H1 (cell line): ENCODE measurements at regions not wholly inside any gene's neighbourhood (a gene's known extent, or its start where the extent isn't known, plus 50 kb on each side); places are given as distances from the start of the nearest gene placed in this dataset.

ENCODE experiments used
- CTCF ChIA-PET: fragments of 300-600 bp; sonication (Branson Sonifier 250); formaldehyde crosslinking; loops from one replicate; lab custom pipeline; 2021; ENCODE audit not compliant: partially characterized antibody; lab: Charles Lee
- POLR2A ChIA-PET: fragments of 300-600 bp; sonication (Branson Sonifier 250); formaldehyde crosslinking; loops from one replicate; lab custom pipeline; 2021; ENCODE audit warnings: inconsistent platforms; ENCODE audit not compliant: partially characterized antibody; lab: Charles Lee
- DNase-seq, 2 experiments: peaks; one replicate each; pipeline versions ENCODE4 v3.0.0 to v3.0.0-alpha.2; 2010 to 2022; ENCODE audit warnings: low spot score in 2 of 2, low read depth in 1 of 2, mixed read lengths in 1 of 2
- FAIRE-seq: peaks from 2 replicates; lab custom pipeline; 2011; peaks lifted over from hg19 to GRCh38; lab: Jason Lieb, UNC
- H2AFZ ChIP-seq: 2 replicates; pipeline ENCODE4 v1.8.1; 2012; ENCODE audit warnings: low read length, inconsistent platforms
- H2AK5ac ChIP-seq: 2 replicates; pipeline ENCODE4 v1.6.1; 2013; ENCODE audit warnings: low read depth, low read length
- H2BK120ac ChIP-seq: replicated peaks from 2 replicates; pipeline ENCODE3; 2013; ENCODE audit warnings: low read depth, low read length, inconsistent platforms
- H2BK12ac ChIP-seq: 2 replicates; pipeline ENCODE4 v1.6.1; 2013; ENCODE audit warnings: low read depth, low read length
- H2BK15ac ChIP-seq: 2 replicates; pipeline ENCODE4 v1.6.1; 2013; ENCODE audit warnings: low read length
- H2BK20ac ChIP-seq: 2 replicates; pipeline ENCODE4 v1.6.1; 2013; ENCODE audit warnings: low read length
- H2BK5ac ChIP-seq: 2 replicates; pipeline ENCODE4 v1.6.1; 2013; ENCODE audit warnings: low read depth, low read length
- H3K14ac ChIP-seq: 2 replicates; pipeline ENCODE4 v1.6.1; 2013; ENCODE audit warnings: inconsistent platforms; ENCODE audit not compliant: insufficient read length
- H3K18ac ChIP-seq: 2 replicates; pipeline ENCODE4 v1.6.1; 2013; ENCODE audit warnings: low read length; ENCODE audit errors: extremely low read depth
- H3K23ac ChIP-seq: 2 replicates; pipeline ENCODE4 v1.6.1; 2013; ENCODE audit warnings: inconsistent platforms; ENCODE audit not compliant: insufficient read length
- H3K23me2 ChIP-seq: 2 replicates; pipeline ENCODE4 v1.6.1; 2013; ENCODE audit warnings: low read depth, low read length
- H3K27ac ChIP-seq: 2 replicates; pipeline ENCODE4 v1.6.1; 2011; ENCODE audit warnings: low read depth, low read length, inconsistent platforms
- H3K27me3 ChIP-seq, 4 experiments: replicated peaks in 1 of 4; 1 replicate in 1 of 4; 2 replicates in 3 of 4; pipeline versions ENCODE4 v1.6.1 to v1.8.1; 2011 to 2013; ENCODE audit warnings: low read length in 3 of 4, mild to moderate bottlenecking in 3 of 4, inconsistent platforms in 2 of 4, mixed read lengths in 2 of 4, moderate library complexity in 1 of 4; ENCODE audit not compliant: control insufficient read depth in 3 of 4, insufficient read depth in 3 of 4; ENCODE audit errors: extremely low read depth in 1 of 4
- H3K36me3 ChIP-seq, 4 experiments: 2 replicates each; pipeline versions ENCODE4 v1.6.1 to v1.8.1; 2011 to 2013; ENCODE audit warnings: mild to moderate bottlenecking in 4 of 4, low read length in 3 of 4, moderate library complexity in 2 of 4, control low read depth in 1 of 4, inconsistent platforms in 1 of 4; ENCODE audit not compliant: insufficient read depth in 4 of 4, control insufficient read depth in 2 of 4
- H3K4ac ChIP-seq: replicated peaks from 2 replicates; pipeline ENCODE3; 2013; ENCODE audit warnings: low read length, low read depth, mixed read lengths, inconsistent platforms; ENCODE audit not compliant: insufficient read length
- H3K4me1 ChIP-seq, 4 experiments: replicated peaks in 1 of 4; 1 replicate in 1 of 4; 2 replicates in 3 of 4; pipeline versions ENCODE4 v1.6.1 to v1.8.1; 2011 to 2013; ENCODE audit warnings: low read length in 3 of 4, inconsistent platforms in 2 of 4, mixed read lengths in 1 of 4; ENCODE audit not compliant: insufficient read depth in 4 of 4, control insufficient read depth in 3 of 4
- H3K4me2 ChIP-seq, 2 experiments: 2 replicates each; pipeline versions ENCODE4 v1.6.1 to v1.8.1; 2011 to 2013; ENCODE audit warnings: low read depth in 2 of 2, low read length in 2 of 2, control low read depth in 1 of 2, inconsistent platforms in 1 of 2, mild to moderate bottlenecking in 1 of 2; ENCODE audit not compliant: insufficient read depth in 1 of 2
- H3K4me3 ChIP-seq, 4 experiments: fragments of 200-600, 300-600 bp in 1 of 4; sonication (generic), shearing (Covaris generic), sonication (Bioruptor Twin) in 1 of 4; 2 replicates each; pipeline versions ENCODE4 v1.5.1 to v1.8.1; 2011 to 2016; ENCODE audit warnings: low read length in 4 of 4, low read depth in 3 of 4, control low read depth in 2 of 4, inconsistent platforms in 2 of 4, mild to moderate bottlenecking in 2 of 4, mixed read lengths in 1 of 4, moderate library complexity in 1 of 4; ENCODE audit not compliant: insufficient read depth in 2 of 4; ENCODE audit errors: extremely low read depth in 1 of 4
- H3K56ac ChIP-seq: replicated peaks from 2 replicates; pipeline ENCODE3; 2013; ENCODE audit warnings: low read depth, mild to moderate bottlenecking, mixed read lengths, low read length, inconsistent platforms; ENCODE audit not compliant: insufficient read length
- H3K79me1 ChIP-seq: 2 replicates; pipeline ENCODE4 v1.6.1; 2013; ENCODE audit warnings: low read depth, low read length, control low read depth
- H3K79me2 ChIP-seq, 2 experiments: 2 replicates each; pipeline versions ENCODE4 v1.6.1 to v1.8.1; 2012 to 2013; ENCODE audit warnings: low read length in 2 of 2, mild to moderate bottlenecking in 2 of 2, inconsistent platforms in 1 of 2; ENCODE audit not compliant: insufficient read depth in 2 of 2, control insufficient read depth in 1 of 2
- H3K9ac ChIP-seq, 4 experiments: replicated peaks in 1 of 4; 1 replicate in 1 of 4; 2 replicates in 3 of 4; pipeline versions ENCODE4 v1.6.1 to v1.8.1; 2011 to 2013; ENCODE audit warnings: low read depth in 3 of 4, low read length in 3 of 4, control low read depth in 2 of 4, mild to moderate bottlenecking in 2 of 4, moderate library complexity in 2 of 4, inconsistent platforms in 1 of 4; ENCODE audit errors: extremely low read depth in 1 of 4
- H3K9me3 ChIP-seq, 2 experiments: 2 replicates each; pipeline versions ENCODE4 v1.6.1 to v1.8.1; 2012 to 2013; ENCODE audit warnings: mild to moderate bottlenecking in 2 of 2, moderate library complexity in 2 of 2, control low read depth in 1 of 2, inconsistent platforms in 1 of 2, low read depth in 1 of 2, low read length in 1 of 2, mixed read lengths in 1 of 2; ENCODE audit not compliant: insufficient read depth in 2 of 2
- H4K20me1 ChIP-seq, 2 experiments: replicated peaks in 1 of 2; 2 replicates each; pipeline versions ENCODE3 to v1.8.1; 2011 to 2013; ENCODE audit warnings: inconsistent platforms in 2 of 2, low read length in 2 of 2, mild to moderate bottlenecking in 1 of 2; ENCODE audit not compliant: insufficient read depth in 2 of 2, control insufficient read depth in 1 of 2
- H4K5ac ChIP-seq: 2 replicates; pipeline ENCODE4 v1.6.1; 2013; ENCODE audit warnings: low read length, low read depth, mixed read lengths, inconsistent platforms; ENCODE audit not compliant: insufficient read length
- H4K8ac ChIP-seq: 2 replicates; pipeline ENCODE4 v1.8.0; 2013; ENCODE audit warnings: mild to moderate bottlenecking, moderate library complexity, low read length, inconsistent platforms; ENCODE audit not compliant: insufficient read depth; ENCODE audit errors: extremely low read depth
- H4K91ac ChIP-seq: replicated peaks from 2 replicates; pipeline ENCODE3; 2013; ENCODE audit warnings: low read length, mixed read lengths, inconsistent platforms; ENCODE audit not compliant: insufficient read length
- HDAC2 ChIP-seq, 2 experiments: fragments of 300-600 bp in 1 of 2; sonication (generic) in 1 of 2; IDR thresholded peaks; 2 replicates each; pipeline ENCODE4 v1.6.1; 2011 to 2012; ENCODE audit warnings: low read depth in 2 of 2, low read length in 2 of 2, mild to moderate bottlenecking in 2 of 2, moderate library complexity in 2 of 2, borderline replicate concordance in 1 of 2, inconsistent platforms in 1 of 2
- KDM5A ChIP-seq: fragments of 200-600 bp; IDR thresholded peaks from 2 replicates; pipeline ENCODE4 v1.7.1; 2012; ENCODE audit warnings: mild to moderate bottlenecking, low read length, inconsistent platforms, mixed read lengths
- RAD21 ChIP-seq, 2 experiments: IDR thresholded peaks in 1 of 2; conservative IDR thresholded peaks in 1 of 2; 2 replicates each; pipeline ENCODE4 v1.6.1; 2011; ENCODE audit warnings: low read depth in 2 of 2, low read length in 2 of 2, improper control_type of control experiment in 1 of 2, inconsistent platforms in 1 of 2, mild to moderate bottlenecking in 1 of 2, moderate library complexity in 1 of 2
- RBBP5 ChIP-seq: IDR thresholded peaks from 2 replicates; pipeline ENCODE4 v1.7.1; 2012; ENCODE audit warnings: low read depth, mild to moderate bottlenecking, inconsistent platforms, low read length, moderate library complexity, borderline replicate concordance
- TCF12 ChIP-seq: IDR thresholded peaks from 2 replicates; pipeline ENCODE4 v1.6.1; 2011; ENCODE audit warnings: low read depth, mild to moderate bottlenecking, low read length
- WGBS, 2 experiments: shearing (Covaris generic) in 1 of 2; methylation state at CpG; one replicate each; pipeline versions ENCODE4 v1.1.6 to v1.1.7; 2013 to 2015; ENCODE audit warnings: low lambda C conversion rate in 2 of 2, mixed read lengths in 2 of 2, inconsistent platforms in 1 of 2, low coverage in 1 of 2, missing lambda C conversion rate in 1 of 2; ENCODE audit not compliant: insufficient replicate concordance in 2 of 2, insufficient coverage in 1 of 2, insufficient read length in 1 of 2; ENCODE audit errors: extremely low coverage in 1 of 2, missing lambda C conversion rate in 1 of 2; 5-methylcytosine and 5-hydroxymethylcytosine counted together
- TF ChIP-seq, protein P1 (sequence below), 3 experiments: IDR thresholded peaks; 1 replicate in 2 of 3; 2 replicates in 1 of 3; pipeline versions ENCODE4 v1.5.1 to v1.6.1; 2011; ENCODE audit warnings: low read length in 3 of 3, mild to moderate bottlenecking in 3 of 3, inconsistent platforms in 2 of 3, low read depth in 1 of 3, moderate library complexity in 1 of 3; ENCODE audit not compliant: insufficient read depth in 1 of 3; ENCODE audit errors: control extremely low read depth in 1 of 3

DNA sequence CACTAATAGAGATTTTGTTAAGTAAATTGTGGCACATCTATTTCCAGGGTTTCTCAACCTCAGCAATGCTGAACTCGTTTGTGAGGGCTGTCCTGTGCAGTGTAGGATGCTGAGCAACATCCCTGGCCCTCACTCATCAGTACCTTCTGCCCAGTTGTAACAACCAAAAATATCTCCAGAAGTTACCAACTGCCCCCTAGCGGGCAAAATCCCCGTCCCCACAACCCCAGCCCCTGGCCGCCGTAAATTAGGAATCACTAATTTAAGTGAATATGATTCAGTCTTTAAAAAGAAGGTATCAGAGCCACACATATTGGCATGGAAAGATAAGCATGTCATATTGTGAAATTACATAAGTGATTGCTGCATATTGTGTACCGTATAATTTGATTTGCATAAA lies 123.4 kb downstream of the ASB9 start:
- TF ChIP-seq HDAC2 (IDR thresholded peaks at IDR 0.05; ENCODE audit: borderline replicate concordance in 1 of 2, low read depth in 2 of 2, low read length in 2 of 2) (no peak), RAD21 (IDR thresholded peaks at IDR 0.05 in 1 of 2, conservative IDR thresholded peaks at IDR 0.05 in 1 of 2; ENCODE audit: low read depth in 2 of 2, low read length in 2 of 2) (peak; percentile 45 to 53), RBBP5 (no peak), KDM5A (no peak), TCF12 (no peak)
- TF ChIP-seq, protein P1, sequence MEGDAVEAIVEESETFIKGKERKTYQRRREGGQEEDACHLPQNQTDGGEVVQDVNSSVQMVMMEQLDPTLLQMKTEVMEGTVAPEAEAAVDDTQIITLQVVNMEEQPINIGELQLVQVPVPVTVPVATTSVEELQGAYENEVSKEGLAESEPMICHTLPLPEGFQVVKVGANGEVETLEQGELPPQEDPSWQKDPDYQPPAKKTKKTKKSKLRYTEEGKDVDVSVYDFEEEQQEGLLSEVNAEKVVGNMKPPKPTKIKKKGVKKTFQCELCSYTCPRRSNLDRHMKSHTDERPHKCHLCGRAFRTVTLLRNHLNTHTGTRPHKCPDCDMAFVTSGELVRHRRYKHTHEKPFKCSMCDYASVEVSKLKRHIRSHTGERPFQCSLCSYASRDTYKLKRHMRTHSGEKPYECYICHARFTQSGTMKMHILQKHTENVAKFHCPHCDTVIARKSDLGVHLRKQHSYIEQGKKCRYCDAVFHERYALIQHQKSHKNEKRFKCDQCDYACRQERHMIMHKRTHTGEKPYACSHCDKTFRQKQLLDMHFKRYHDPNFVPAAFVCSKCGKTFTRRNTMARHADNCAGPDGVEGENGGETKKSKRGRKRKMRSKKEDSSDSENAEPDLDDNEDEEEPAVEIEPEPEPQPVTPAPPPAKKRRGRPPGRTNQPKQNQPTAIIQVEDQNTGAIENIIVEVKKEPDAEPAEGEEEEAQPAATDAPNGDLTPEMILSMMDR (IDR thresholded peaks at IDR 0.05; ENCODE audit: control extremely low read depth in 1 of 3, insufficient read depth in 1 of 3, low read depth in 1 of 3, low read length in 3 of 3), result peak; percentile 37 to 42 (median 38)
- no peak overlapping the region for H3K4ac ChIP-seq
- H3K27ac ChIP-seq, result no peak overlapping the region
- no peaks in the 10 kb centered on the region for H3K23me2 ChIP-seq
- peak in 1 of 2 experiments; percentile 56 for DNase-seq
- no peaks in the 10 kb centered on the region for H4K20me1 ChIP-seq
- no peaks in the 10 kb centered on the region for H3K27me3 ChIP-seq
- H3K18ac ChIP-seq, result no peak overlapping the region
- no peak overlapping the region for H3K9ac ChIP-seq
- no peak overlapping the region for H3K23ac ChIP-seq
- WGBS, 2 experiments, result 47% methylated on average over 5 of the region's 6 CpGs; no CpG with 5 or more reads in 1 of the 2 experiments
- H2BK120ac ChIP-seq, result no peak overlapping the region
- H3K4me3 ChIP-seq, result no peak overlapping the region
- no peak overlapping the region for H2BK12ac ChIP-seq
- H2BK15ac ChIP-seq, result no peak overlapping the region
- H3K56ac ChIP-seq, result no peak overlapping the region
- ChIA-PET POLR2A (no interaction called here), CTCF (interaction anchor here (0.7 kb wide), 1 partner anchor 69 kb away, joined by 3 read pairs; no protein-coding TSS in a partner anchor)
- H3K4me1 ChIP-seq, result no peaks in the 10 kb centered on the region
- H2BK20ac ChIP-seq, result no peak overlapping the region
- H2AFZ ChIP-seq, result no peak overlapping the region
- H4K5ac ChIP-seq, result no peak overlapping the region
- no peak overlapping the region for H2AK5ac ChIP-seq
- no peaks in the 10 kb centered on the region for H3K36me3 ChIP-seq
- no peak overlapping the region for H3K4me2 ChIP-seq
- no peak for FAIRE-seq
- H3K9me3 ChIP-seq, result no peaks in the 10 kb centered on the region
- H2BK5ac ChIP-seq, result no peak overlapping the region
- H4K91ac ChIP-seq, result no peak overlapping the region
- H3K79me2 ChIP-seq, result no peaks in the 10 kb centered on the region
- no peaks in the 10 kb centered on the region for H3K79me1 ChIP-seq
- no peak overlapping the region for H3K14ac ChIP-seq
- no peak overlapping the region for H4K8ac ChIP-seq
